Calu3 (cell line): ENCODE measurements at regions not wholly inside any gene's neighbourhood (a gene's known extent, or its start where the extent isn't known, plus 50 kb on each side); places are given as distances from the start of the nearest gene placed in this dataset.

Experiments
- BruUV-seq: library from RNA; stranded (reverse); fragments of 400-500 nt; replicated peaks from 2 replicates; lab custom pipeline; 2021; lab: Mats Ljungman, UMichigan
- CTCF ChIA-PET: fragments of 300-600 bp; sonication (Branson Sonifier 250); formaldehyde crosslinking; loops from one replicate; lab custom pipeline; 2022; ENCODE audit warnings: antibody characterized with exemption; lab: Charles Lee
- DNase-seq: peaks from one replicate; pipeline ENCODE4 v3.0.0; 2022
- H3K27ac Mint-ChIP-seq: one replicate; pipeline ENCODE4 v1.8.0; 2022; ENCODE audit warnings: mixed read lengths; ENCODE audit not compliant: unreplicated experiment
- H3K27me3 Mint-ChIP-seq: one replicate; pipeline ENCODE4 v1.8.0; 2022; ENCODE audit warnings: mixed read lengths; ENCODE audit not compliant: unreplicated experiment
- H3K36me3 Mint-ChIP-seq: one replicate; pipeline ENCODE4 v1.8.0; 2022; ENCODE audit warnings: mild to moderate bottlenecking, moderate library complexity, mixed read lengths; ENCODE audit not compliant: insufficient read depth, unreplicated experiment
- H3K4me1 Mint-ChIP-seq: one replicate; pipeline ENCODE4 v1.8.0; 2022; ENCODE audit warnings: mild to moderate bottlenecking, low read depth, mixed read lengths; ENCODE audit not compliant: unreplicated experiment
- H3K4me3 Mint-ChIP-seq: one replicate; pipeline ENCODE4 v1.8.0; 2022; ENCODE audit warnings: mild to moderate bottlenecking, low read depth, moderate library complexity, mixed read lengths; ENCODE audit not compliant: unreplicated experiment
- H3K9me3 Mint-ChIP-seq: one replicate; pipeline ENCODE4 v1.8.0; 2022; ENCODE audit warnings: low read depth, mixed read lengths; ENCODE audit not compliant: unreplicated experiment
- CTCF ChIP-seq: fragments of 200-600 bp; IDR thresholded peaks from one replicate; pipeline ENCODE4 v1.8.0; 2022; ENCODE audit warnings: antibody characterized with exemption; ENCODE audit not compliant: unreplicated experiment
- intact Hi-C: fragments of 100-400 bp; cut with micrococcal nuclease; formaldehyde crosslinking; loops from one replicate; pipeline ENCODE4 v1.10.0; 2022; ENCODE audit not compliant: unreplicated experiment

GRCh38 chr11:19355601-19356000 is 114.9 kb upstream of the E2F8 start:
- intact Hi-C loops: no loop called here
- TF ChIP-seq CTCF: no peak
- H3K4me1 Mint-ChIP-seq: no peaks in the 10 kb centered on the region
- no peak for DNase-seq
- H3K36me3 Mint-ChIP-seq: no peaks in the 10 kb centered on the region
- CTCF ChIA-PET: no interaction called here
- H3K4me3 Mint-ChIP-seq: no peak overlapping the region
- H3K27me3 Mint-ChIP-seq: peaks cover 32% of the 10 kb centered on the region
- H3K27ac Mint-ChIP-seq: no peak overlapping the region
- no peaks in the 10 kb centered on the region for H3K9me3 Mint-ChIP-seq
- no TSS peak for BruUV-seq

- Mint-ChIP-seq H3K27ac (no peak overlapping the region), H3K4me3 (no peak overlapping the region), H3K4me1 (no peaks in the 10 kb centered on the region), H3K27me3 (peaks cover 54% of the 10 kb centered on the region), H3K36me3 (no peaks in the 10 kb centered on the region), H3K9me3 (no peaks in the 10 kb centered on the region)
- intact Hi-C loops: no loop called here
- no peak for TF ChIP-seq CTCF
- DNase-seq: no peak
- no TSS peak for BruUV-seq
- CTCF ChIA-PET: no interaction called here
These were observed 112.6 kb upstream of the E2F8 start for GRCh38 chr11:19353287-19353850.

- Mint-ChIP-seq H3K36me3 (no peaks in the 10 kb centered on the region), H3K4me3 (no peak overlapping the region), H3K9me3 (no peaks in the 10 kb centered on the region), H3K4me1 (no peaks in the 10 kb centered on the region), H3K27ac (no peak overlapping the region), H3K27me3 (peaks cover 60% of the 10 kb centered on the region)
- no TSS peak for BruUV-seq
- no peak for DNase-seq
- CTCF ChIA-PET: no interaction called here
- no peak for TF ChIP-seq CTCF
- intact Hi-C loops: no loop called here
These were observed 112.0 kb upstream of the E2F8 start for GRCh38 chr11:19352771-19353160.

GRCh38 chr11:19352072-19352770 is 111.5 kb upstream of the E2F8 start:
- no TSS peak for BruUV-seq

More at GRCh38 chr11:19352072-19352770, 111.5 kb upstream of the E2F8 start:
- H3K27ac Mint-ChIP-seq: no peak overlapping the region
- TF ChIP-seq CTCF: no peak
- H3K9me3 Mint-ChIP-seq: no peaks in the 10 kb centered on the region
- H3K27me3 Mint-ChIP-seq: peaks cover 66% of the 10 kb centered on the region
- H3K4me1 Mint-ChIP-seq: no peaks in the 10 kb centered on the region
- no peak overlapping the region for H3K4me3 Mint-ChIP-seq
- intact Hi-C loops: no loop called here
- DNase-seq: no peak
- CTCF ChIA-PET: no interaction called here
- H3K36me3 Mint-ChIP-seq: no peaks in the 10 kb centered on the region
